Activated T-helper 1 cell treated with anti-CD3 and anti-CD28 coated beads, Interleukin-12 subunit alpha, Interleukin-12 subunit beta, Interleukin-2, Interleukin-4 antibody, amounts not matched to agents 30 ng/mL and 10 ng/mL and 1 ng/mL, durations not matched to agents 14 hours and 24 hours and 36 hours (primary cell): ENCODE measurements at regions not wholly inside any gene's neighbourhood (a gene's known extent, or its start where the extent isn't known, plus 50 kb on each side); places are given as distances from the start of the nearest gene placed in this dataset.

Experiments used
- DNase-seq: peaks from one replicate; pipeline ENCODE4 v3.0.0; 2021; ENCODE audit warnings: low spot score
- H3K27ac Mint-ChIP-seq: one replicate; pipeline ENCODE4 v1.8.0; 2021; ENCODE audit warnings: mild to moderate bottlenecking, mixed read lengths
- H3K27me3 Mint-ChIP-seq: one replicate; pipeline ENCODE4 v1.8.0; 2022; ENCODE audit warnings: mild to moderate bottlenecking, moderate library complexity, mixed read lengths; ENCODE audit not compliant: insufficient read depth
- H3K36me3 Mint-ChIP-seq: one replicate; pipeline ENCODE4 v1.8.0; 2021; ENCODE audit warnings: low read depth, mixed read lengths
- H3K4me1 Mint-ChIP-seq: one replicate; pipeline ENCODE4 v1.8.0; 2021; ENCODE audit warnings: low read depth, mixed read lengths
- H3K4me3 Mint-ChIP-seq: one replicate; pipeline ENCODE4 v1.8.0; 2021; ENCODE audit warnings: mild to moderate bottlenecking, moderate library complexity, mixed read lengths
- H3K9me3 Mint-ChIP-seq: one replicate; pipeline ENCODE4 v1.8.0; 2021; ENCODE audit warnings: mixed read lengths
- intact Hi-C: fragments of 100-400 bp; cut with micrococcal nuclease; formaldehyde crosslinking; loops from one replicate; pipeline ENCODE4 v1.15.1; 2024

GRCh38 chr4:122010610-122011009, 58.8 kb upstream of the TRPC3 start:
- intact Hi-C loops, result no loop called here
- DNase-seq, result no peak
- no peak overlapping the region for H3K4me3 Mint-ChIP-seq
- peaks cover 2% of the 10 kb centered on the region for H3K27me3 Mint-ChIP-seq
- H3K36me3 Mint-ChIP-seq, result no peaks in the 10 kb centered on the region
- H3K4me1 Mint-ChIP-seq, result peaks cover 13% of the 10 kb centered on the region
- H3K9me3 Mint-ChIP-seq, result no peaks in the 10 kb centered on the region
- H3K27ac Mint-ChIP-seq, result no peak overlapping the region

GRCh38 chr4:122009524-122009923, 57.7 kb upstream of the TRPC3 start:
- Mint-ChIP-seq H3K27ac (no peak overlapping the region), H3K4me3 (no peak overlapping the region), H3K27me3 (peaks cover 2% of the 10 kb centered on the region), H3K36me3 (no peaks in the 10 kb centered on the region), H3K4me1 (peaks cover 14% of the 10 kb centered on the region), H3K9me3 (no peaks in the 10 kb centered on the region)
- intact Hi-C loops, result no loop called here
- DNase-seq, result no peak

- H3K4me1 Mint-ChIP-seq, result peaks cover 14% of the 10 kb centered on the region
- H3K36me3 Mint-ChIP-seq, result no peaks in the 10 kb centered on the region
- no peak overlapping the region for H3K4me3 Mint-ChIP-seq
- intact Hi-C loops, result no loop called here
- no peak for DNase-seq
- no peaks in the 10 kb centered on the region for H3K9me3 Mint-ChIP-seq
- no peak overlapping the region for H3K27ac Mint-ChIP-seq
- peaks cover 2% of the 10 kb centered on the region for H3K27me3 Mint-ChIP-seq
These were observed 55.2 kb upstream of the TRPC3 start for GRCh38 chr4:122007016-122007415.

DNA sequence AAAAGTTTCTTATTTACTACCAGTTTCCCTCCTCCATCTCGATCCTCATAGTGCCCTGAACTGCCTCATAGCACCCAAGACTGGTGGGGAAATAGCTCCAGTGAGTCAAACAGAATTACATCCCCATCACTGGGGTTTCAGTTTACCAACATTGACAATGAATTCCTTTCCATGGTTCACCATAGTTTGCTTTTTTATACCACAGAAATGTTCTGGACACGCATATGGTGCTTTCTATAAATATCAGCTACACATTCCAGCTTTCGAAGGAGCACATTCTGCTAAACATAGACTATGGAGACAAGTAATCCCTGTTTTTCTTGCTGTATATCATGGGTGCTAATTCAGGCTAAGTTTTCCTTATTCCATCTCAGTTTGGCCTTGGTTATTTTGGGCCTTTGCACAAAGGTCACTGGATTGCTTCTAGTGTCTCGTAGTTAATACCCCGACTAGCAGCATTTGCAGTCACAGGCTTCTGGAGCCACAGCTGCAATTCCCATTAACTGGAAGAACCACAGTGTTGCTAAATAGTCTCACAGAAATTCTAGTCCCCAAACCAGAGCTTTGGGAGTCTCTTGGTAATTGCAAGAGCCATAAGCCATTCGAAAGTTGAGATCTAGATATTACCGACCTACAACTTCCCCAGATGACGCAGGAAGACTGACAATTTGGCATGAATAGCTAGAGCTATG, 53.4 kb upstream of the TRPC3 start:
- H3K27me3 Mint-ChIP-seq, result no peaks in the 10 kb centered on the region
- no peak overlapping the region for H3K4me3 Mint-ChIP-seq
- no peak for DNase-seq
- H3K4me1 Mint-ChIP-seq, result peaks cover 14% of the 10 kb centered on the region
- no peak overlapping the region for H3K27ac Mint-ChIP-seq
- no peaks in the 10 kb centered on the region for H3K36me3 Mint-ChIP-seq
- intact Hi-C loops, result loop anchor here (2.0 kb wide), 1 partner anchor 572 kb away; no protein-coding TSS in a partner anchor
- H3K9me3 Mint-ChIP-seq, result no peaks in the 10 kb centered on the region

DNA sequence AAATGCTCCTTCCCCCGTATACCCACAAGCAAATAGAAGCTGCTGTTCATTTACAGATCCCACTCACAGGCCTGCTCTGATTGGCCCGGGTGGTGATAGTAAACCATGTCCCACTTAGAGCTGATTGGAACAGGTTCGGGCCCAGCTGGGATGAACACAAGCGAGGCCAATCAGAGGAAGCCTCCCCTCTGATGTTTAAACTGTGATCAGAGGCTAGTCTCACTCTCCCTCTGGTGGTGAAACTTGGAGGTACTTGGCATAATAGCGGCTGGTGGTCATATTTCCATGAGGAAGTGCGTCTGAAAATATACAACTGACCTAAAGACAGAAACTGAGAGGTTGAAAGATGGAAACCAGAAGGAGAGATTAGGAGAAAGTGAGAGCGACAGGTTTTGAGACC, 51.5 kb upstream of the TRPC3 start:
- Mint-ChIP-seq H3K36me3 (no peaks in the 10 kb centered on the region), H3K4me1 (peaks cover 14% of the 10 kb centered on the region), H3K9me3 (no peaks in the 10 kb centered on the region), H3K4me3 (no peak overlapping the region), H3K27me3 (peaks cover 5% of the 10 kb centered on the region), H3K27ac (no peak overlapping the region)
- intact Hi-C loops, result loop anchor here (1.0 kb wide), 2 partner anchors 53 to 103 kb away; no protein-coding TSS in a partner anchor
- DNase-seq, result no peak
